ENCODE measurements at regions not wholly inside any gene's neighbourhood (a gene's known extent, or its start where the extent isn't known, plus 50 kb on each side); places are given as distances from the start of the nearest gene placed in this dataset.

GRCh38 chr9:103225702-103226646, 230.8 kb downstream of the CYLC2 start:
- Histone ChIP-seq H2AFZ (ENCODE audit: low read depth, low read length) (no peak overlapping the region), H3K9ac (replicated peaks; ENCODE audit: extremely low read depth, insufficient read depth, low read length) (no peak overlapping the region), H3K4me2 (ENCODE audit: insufficient read depth, low read length) (no peak overlapping the region), H3K27ac (ENCODE audit: insufficient read depth, low read depth, low read length) (no peak overlapping the region), H3K4me3 (replicated peaks in 1 of 3; ENCODE audit: insufficient read depth in 1 of 3, low read depth in 1 of 3, low read length in 3 of 3) (no peak overlapping the region), H3K27me3 (ENCODE audit: control insufficient read depth in 2 of 2, insufficient read depth in 2 of 2, low read length in 2 of 2) (no peaks in the 10 kb centered on the region), H3K9me3 (replicated peaks; ENCODE audit: control insufficient read depth, insufficient read depth, low read length) (peaks cover 2% of the 10 kb centered on the region), H3K4me1 (ENCODE audit: control insufficient read depth, extremely low read depth, insufficient read depth, low read length) (no peaks in the 10 kb centered on the region), H3K9me1 (replicated peaks; ENCODE audit: control insufficient read depth, extremely low read depth, insufficient read depth, low read length) (no peaks in the 10 kb centered on the region), H4K20me1 (replicated peaks; ENCODE audit: control insufficient read depth, extremely low read depth, insufficient read depth, low read length) (no peaks in the 10 kb centered on the region), H3K36me3 (ENCODE audit: control insufficient read depth in 2 of 2, extremely low read depth in 1 of 2, insufficient read depth in 2 of 2, low read length in 2 of 2) (no peaks in the 10 kb centered on the region), H3K79me2 (ENCODE audit: control insufficient read depth, insufficient read depth, low read length) (no peaks in the 10 kb centered on the region)
- BruUV-seq (replicated peaks) = no TSS peak
- no peak for TF ChIP-seq FOS (IDR thresholded peaks at IDR 0.05; ENCODE audit: borderline replicate concordance, insufficient read depth, low read length)
- ChIA-PET POLR2A (no interaction called here), CTCF (no interaction called here)
- dilution Hi-C loops (cut with MboI; ENCODE audit: extremely low pct_ligation_motif_present, low sequenced_read_pairs) (no loop called here), intact Hi-C loops (cut with micrococcal nuclease) (no loop called here)
- DNase-seq (ENCODE audit: low read depth, low spot score) (no peak), FAIRE-seq (no peak)

DNA sequence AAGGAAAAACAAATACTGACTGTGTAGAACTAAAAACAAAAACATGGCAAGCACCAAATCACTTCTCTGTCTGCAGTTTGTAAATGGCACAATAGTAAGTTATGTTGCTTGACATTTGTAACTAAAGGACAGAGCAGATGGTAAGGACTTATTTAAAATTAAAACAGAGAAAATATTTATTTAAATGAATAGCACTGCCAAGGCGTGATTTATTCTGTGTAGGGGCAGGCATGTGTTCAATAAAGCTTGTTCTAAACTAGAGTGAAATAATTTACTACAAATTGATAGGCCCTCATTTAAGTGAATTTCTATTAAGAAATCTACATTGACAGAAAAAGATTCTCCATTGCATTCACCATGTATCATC, 231.5 kb downstream of the CYLC2 start:
- Histone ChIP-seq H4K20me1 (replicated peaks; ENCODE audit: control insufficient read depth, extremely low read depth, insufficient read depth, low read length) (no peaks in the 10 kb centered on the region), H3K9me3 (replicated peaks; ENCODE audit: control insufficient read depth, insufficient read depth, low read length) (peaks cover 2% of the 10 kb centered on the region), H3K9ac (replicated peaks; ENCODE audit: extremely low read depth, insufficient read depth, low read length) (no peak overlapping the region), H3K36me3 (ENCODE audit: control insufficient read depth in 2 of 2, extremely low read depth in 1 of 2, insufficient read depth in 2 of 2, low read length in 2 of 2) (no peaks in the 10 kb centered on the region), H3K27ac (ENCODE audit: insufficient read depth, low read depth, low read length) (no peak overlapping the region), H3K4me2 (ENCODE audit: insufficient read depth, low read length) (no peak overlapping the region), H3K9me1 (replicated peaks; ENCODE audit: control insufficient read depth, extremely low read depth, insufficient read depth, low read length) (no peaks in the 10 kb centered on the region), H3K27me3 (ENCODE audit: control insufficient read depth in 2 of 2, insufficient read depth in 2 of 2, low read length in 2 of 2) (no peaks in the 10 kb centered on the region), H3K4me1 (ENCODE audit: control insufficient read depth, extremely low read depth, insufficient read depth, low read length) (no peaks in the 10 kb centered on the region), H3K4me3 (replicated peaks in 1 of 3; ENCODE audit: insufficient read depth in 1 of 3, low read depth in 1 of 3, low read length in 3 of 3) (no peak overlapping the region), H2AFZ (ENCODE audit: low read depth, low read length) (no peak overlapping the region), H3K79me2 (ENCODE audit: control insufficient read depth, insufficient read depth, low read length) (no peaks in the 10 kb centered on the region)
- BruUV-seq (replicated peaks) = no TSS peak
- DNase-seq (ENCODE audit: low read depth, low spot score) (no peak), FAIRE-seq (no peak)
- no peak for TF ChIP-seq MYC (IDR thresholded peaks at IDR 0.05; ENCODE audit: low read depth, low read length)
- no peak for TF ChIP-seq MAX (IDR thresholded peaks at IDR 0.05; ENCODE audit: insufficient read depth, insufficient read length)
- no peak for TF ChIP-seq FOS (IDR thresholded peaks at IDR 0.05; ENCODE audit: borderline replicate concordance, insufficient read depth, low read length)
- TF ChIP-seq POLR2AphosphoS5 (IDR thresholded peaks at IDR 0.05; ENCODE audit: insufficient read depth, low read depth, low read length) = no peak
- no peak for TF ChIP-seq GATA2 (IDR thresholded peaks at IDR 0.05; ENCODE audit: insufficient read depth, insufficient read length, low read depth, low read length)
- no peak for TF ChIP-seq EZH2 (IDR thresholded peaks at IDR 0.05; ENCODE audit: borderline replicate concordance, low read depth, low read length, severe bottlenecking)
- TF ChIP-seq POLR2A (IDR thresholded peaks at IDR 0.05; ENCODE audit: low read depth, low read length) = no peak
- TF ChIP-seq JUN (IDR thresholded peaks at IDR 0.05; ENCODE audit: borderline replicate concordance, insufficient read depth, insufficient read length, low read depth) = no peak
- TF ChIP-seq, protein P1, sequence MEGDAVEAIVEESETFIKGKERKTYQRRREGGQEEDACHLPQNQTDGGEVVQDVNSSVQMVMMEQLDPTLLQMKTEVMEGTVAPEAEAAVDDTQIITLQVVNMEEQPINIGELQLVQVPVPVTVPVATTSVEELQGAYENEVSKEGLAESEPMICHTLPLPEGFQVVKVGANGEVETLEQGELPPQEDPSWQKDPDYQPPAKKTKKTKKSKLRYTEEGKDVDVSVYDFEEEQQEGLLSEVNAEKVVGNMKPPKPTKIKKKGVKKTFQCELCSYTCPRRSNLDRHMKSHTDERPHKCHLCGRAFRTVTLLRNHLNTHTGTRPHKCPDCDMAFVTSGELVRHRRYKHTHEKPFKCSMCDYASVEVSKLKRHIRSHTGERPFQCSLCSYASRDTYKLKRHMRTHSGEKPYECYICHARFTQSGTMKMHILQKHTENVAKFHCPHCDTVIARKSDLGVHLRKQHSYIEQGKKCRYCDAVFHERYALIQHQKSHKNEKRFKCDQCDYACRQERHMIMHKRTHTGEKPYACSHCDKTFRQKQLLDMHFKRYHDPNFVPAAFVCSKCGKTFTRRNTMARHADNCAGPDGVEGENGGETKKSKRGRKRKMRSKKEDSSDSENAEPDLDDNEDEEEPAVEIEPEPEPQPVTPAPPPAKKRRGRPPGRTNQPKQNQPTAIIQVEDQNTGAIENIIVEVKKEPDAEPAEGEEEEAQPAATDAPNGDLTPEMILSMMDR (IDR thresholded peaks at IDR 0.05; ENCODE audit: extremely low read depth in 1 of 2, insufficient read depth in 1 of 2, low read depth in 1 of 2, low read length in 2 of 2) = no peak
- intact Hi-C loops (cut with micrococcal nuclease) = no loop called here
- POLR2A ChIA-PET = no interaction called here
- dilution Hi-C loops (cut with MboI; ENCODE audit: extremely low pct_ligation_motif_present, low sequenced_read_pairs) = no loop called here
- CTCF ChIA-PET = no interaction called here
